H1 (cell line): ENCODE measurements at regions not wholly inside any gene's neighbourhood (a gene's known extent, or its start where the extent isn't known, plus 50 kb on each side); places are given as distances from the start of the nearest gene placed in this dataset.

Experiments
- ASH2L ChIP-seq: fragments of 200-600, 300-600 bp; sonication (generic); IDR thresholded peaks from one replicate; pipeline ENCODE4 v1.7.1; 2017; ENCODE audit warnings: low read length
- CTCF ChIP-seq, 3 experiments: IDR thresholded peaks; 1 replicate in 2 of 3; 2 replicates in 1 of 3; pipeline versions ENCODE4 v1.5.1 to v1.6.1; 2011; ENCODE audit warnings: low read length in 3 of 3, mild to moderate bottlenecking in 3 of 3, inconsistent platforms in 2 of 3, low read depth in 1 of 3, moderate library complexity in 1 of 3; ENCODE audit not compliant: insufficient read depth in 1 of 3; ENCODE audit errors: control extremely low read depth in 1 of 3
- E2F6 ChIP-seq: IDR thresholded peaks from 2 replicates; pipeline ENCODE4 v1.6.1; 2012; ENCODE audit warnings: inconsistent platforms
- EP300 ChIP-seq, 2 experiments: IDR thresholded peaks; 1 replicate in 1 of 2; 2 replicates in 1 of 2; pipeline ENCODE4 v1.6.1; 2011 to 2012; ENCODE audit warnings: low read depth in 2 of 2, low read length in 2 of 2, mild to moderate bottlenecking in 2 of 2, borderline replicate concordance in 1 of 2, inconsistent platforms in 1 of 2, moderate library complexity in 1 of 2
- HDAC2 ChIP-seq, 2 experiments: fragments of 300-600 bp in 1 of 2; sonication (generic) in 1 of 2; IDR thresholded peaks; 2 replicates each; pipeline ENCODE4 v1.6.1; 2011 to 2012; ENCODE audit warnings: low read depth in 2 of 2, low read length in 2 of 2, mild to moderate bottlenecking in 2 of 2, moderate library complexity in 2 of 2, borderline replicate concordance in 1 of 2, inconsistent platforms in 1 of 2
- JUN ChIP-seq: IDR thresholded peaks from 2 replicates; pipeline ENCODE4 v1.6.1; 2011; ENCODE audit warnings: low read depth, mild to moderate bottlenecking, improper control_type of control experiment, low read length
- JUND ChIP-seq: IDR thresholded peaks from 2 replicates; pipeline ENCODE4 v1.6.1; 2011; ENCODE audit warnings: mild to moderate bottlenecking, improper control_type of control experiment, low read length
- MAX ChIP-seq: IDR thresholded peaks from 2 replicates; pipeline ENCODE4 v1.6.1; 2012; ENCODE audit warnings: inconsistent platforms
- RAD21 ChIP-seq, 2 experiments: IDR thresholded peaks in 1 of 2; conservative IDR thresholded peaks in 1 of 2; 2 replicates each; pipeline ENCODE4 v1.6.1; 2011; ENCODE audit warnings: low read depth in 2 of 2, low read length in 2 of 2, improper control_type of control experiment in 1 of 2, inconsistent platforms in 1 of 2, mild to moderate bottlenecking in 1 of 2, moderate library complexity in 1 of 2
- RXRA ChIP-seq: IDR thresholded peaks from 2 replicates; pipeline ENCODE4 v1.6.1; 2011; ENCODE audit warnings: low read depth, mild to moderate bottlenecking, low read length, moderate library complexity; ENCODE audit not compliant: insufficient read depth
- SP1 ChIP-seq: IDR thresholded peaks from 2 replicates; pipeline ENCODE4 v1.6.1; 2011; ENCODE audit warnings: low read depth, low read length
- SP2 ChIP-seq: IDR thresholded peaks from 2 replicates; pipeline ENCODE4 v1.6.1; 2012; ENCODE audit warnings: mild to moderate bottlenecking, low read length, inconsistent platforms
- TAF1 ChIP-seq: IDR thresholded peaks from 2 replicates; pipeline ENCODE4 v1.6.1; 2011; ENCODE audit warnings: mild to moderate bottlenecking, low read depth, low read length
- YY1 ChIP-seq: IDR thresholded peaks from 2 replicates; pipeline ENCODE4 v1.6.1; 2011; ENCODE audit warnings: low read depth, mild to moderate bottlenecking, low read length

DNA sequence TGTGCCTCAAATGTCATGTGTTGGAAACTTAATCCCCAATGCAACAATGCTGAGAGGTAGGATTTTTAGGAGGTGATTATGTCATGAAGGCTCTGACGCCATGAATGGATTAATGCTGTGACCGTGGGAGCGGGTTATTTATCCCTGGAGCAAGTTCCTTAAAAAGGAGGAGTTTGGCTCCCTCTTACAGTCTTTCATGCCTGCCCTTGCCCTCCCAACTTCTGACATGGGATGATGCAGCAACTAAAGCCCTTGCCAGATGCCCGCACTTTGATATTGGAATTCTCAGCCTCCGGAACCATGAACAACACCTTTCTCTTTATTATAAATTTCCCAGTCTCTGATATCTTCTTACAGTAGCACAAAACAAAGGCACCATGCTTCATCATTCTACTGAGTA is 685.3 kb upstream of the CHRM3 start:
- TF ChIP-seq CTCF (IDR thresholded peaks at IDR 0.05; ENCODE audit: control extremely low read depth in 1 of 3, insufficient read depth in 1 of 3, low read depth in 1 of 3, low read length in 3 of 3) (no peak), MAX (no peak), SP2 (no peak), YY1 (no peak), E2F6 (no peak), TAF1 (no peak), EP300 (IDR thresholded peaks at IDR 0.05; ENCODE audit: borderline replicate concordance in 1 of 2, low read depth in 2 of 2, low read length in 2 of 2) (no peak), ASH2L (no peak), JUN (no peak), RXRA (no peak), JUND (no peak), SP1 (no peak), HDAC2 (IDR thresholded peaks at IDR 0.05; ENCODE audit: borderline replicate concordance in 1 of 2, low read depth in 2 of 2, low read length in 2 of 2) (no peak), RAD21 (IDR thresholded peaks at IDR 0.05 in 1 of 2, conservative IDR thresholded peaks at IDR 0.05 in 1 of 2; ENCODE audit: low read depth in 2 of 2, low read length in 2 of 2) (no peak)
